AG04450 (cell line): ENCODE measurements at regions not wholly inside any gene's neighbourhood (a gene's known extent, or its start where the extent isn't known, plus 50 kb on each side); places are given as distances from the start of the nearest gene placed in this dataset.

Source experiments
- CTCF ChIA-PET: fragments of 300-600, 350-600 bp; formaldehyde crosslinking; extraction: SDS; loops from one replicate; lab custom pipeline; 2022; ENCODE audit warnings: antibody characterized with exemption, inconsistent platforms; lab: Charles Lee
- POLR2A ChIA-PET: fragments of 350-600 bp; formaldehyde crosslinking; extraction: SDS; loops from one replicate; lab custom pipeline; 2021; ENCODE audit warnings: antibody characterized with exemption, inconsistent platforms; lab: Yijun Ruan, JAX
- DNase-seq: peaks from one replicate; pipeline ENCODE4 v3.0.0-alpha.2; 2011; ENCODE audit warnings: low read depth, low spot score
- H3K27ac ChIP-seq: one replicate; pipeline ENCODE4 v1.5.1; 2012; ENCODE audit warnings: low read depth, low read length, control low read depth
- H3K27me3 ChIP-seq: one replicate; pipeline ENCODE4 v1.6.0; 2012; ENCODE audit warnings: low read length; ENCODE audit not compliant: control insufficient read depth, insufficient read depth
- H3K4me3 ChIP-seq: 2 replicates; pipeline ENCODE4 v1.5.1; 2011; ENCODE audit warnings: mild to moderate bottlenecking, low read depth, low read length, control low read depth
- H3K9me3 ChIP-seq: 2 replicates; pipeline ENCODE4 v1.5.1; 2012; ENCODE audit warnings: low read length; ENCODE audit not compliant: control insufficient read depth, insufficient read depth
- TF ChIP-seq, protein P1 (sequence below): IDR thresholded peaks from 2 replicates; pipeline ENCODE4 v1.5.1; 2011; ENCODE audit warnings: low read depth, low read length, control low read depth, inconsistent platforms

GRCh38 chr1:244288663-244289062 lies 163.0 kb downstream of the ADSS2 start:
- TF ChIP-seq, protein P1, sequence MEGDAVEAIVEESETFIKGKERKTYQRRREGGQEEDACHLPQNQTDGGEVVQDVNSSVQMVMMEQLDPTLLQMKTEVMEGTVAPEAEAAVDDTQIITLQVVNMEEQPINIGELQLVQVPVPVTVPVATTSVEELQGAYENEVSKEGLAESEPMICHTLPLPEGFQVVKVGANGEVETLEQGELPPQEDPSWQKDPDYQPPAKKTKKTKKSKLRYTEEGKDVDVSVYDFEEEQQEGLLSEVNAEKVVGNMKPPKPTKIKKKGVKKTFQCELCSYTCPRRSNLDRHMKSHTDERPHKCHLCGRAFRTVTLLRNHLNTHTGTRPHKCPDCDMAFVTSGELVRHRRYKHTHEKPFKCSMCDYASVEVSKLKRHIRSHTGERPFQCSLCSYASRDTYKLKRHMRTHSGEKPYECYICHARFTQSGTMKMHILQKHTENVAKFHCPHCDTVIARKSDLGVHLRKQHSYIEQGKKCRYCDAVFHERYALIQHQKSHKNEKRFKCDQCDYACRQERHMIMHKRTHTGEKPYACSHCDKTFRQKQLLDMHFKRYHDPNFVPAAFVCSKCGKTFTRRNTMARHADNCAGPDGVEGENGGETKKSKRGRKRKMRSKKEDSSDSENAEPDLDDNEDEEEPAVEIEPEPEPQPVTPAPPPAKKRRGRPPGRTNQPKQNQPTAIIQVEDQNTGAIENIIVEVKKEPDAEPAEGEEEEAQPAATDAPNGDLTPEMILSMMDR, result no peak
- Histone ChIP-seq H3K4me3 (no peak overlapping the region), H3K27me3 (peaks cover 3% of the 10 kb centered on the region), H3K27ac (no peak overlapping the region), H3K9me3 (peaks cover 4% of the 10 kb centered on the region; the same call in 1 of the 2 replicates)
- POLR2A ChIA-PET, result no interaction called here
- CTCF ChIA-PET, result interaction anchor here (2.2 to 3.3 kb wide), 2 partner anchors 11 to 945 kb away, joined by 6 to 51 read pairs; no protein-coding TSS in a partner anchor
- DNase-seq, result no peak

GRCh38 chr1:244289991-244290785 lies 161.5 kb downstream of the ADSS2 start:
- POLR2A ChIA-PET, result no interaction called here
- H3K9me3 ChIP-seq, result no peaks in the 10 kb centered on the region; the same call in 1 of the 2 replicates
- DNase-seq, result no peak
- H3K4me3 ChIP-seq, result no peak overlapping the region
- TF ChIP-seq, protein P1, result no peak
- CTCF ChIA-PET, result interaction anchor here (2.2 to 3.3 kb wide), 2 partner anchors 9 to 946 kb away, joined by 6 to 51 read pairs; no protein-coding TSS in a partner anchor
- no peak overlapping the region for H3K27ac ChIP-seq
- H3K27me3 ChIP-seq, result peaks cover 3% of the 10 kb centered on the region

- CTCF ChIA-PET, result no interaction called here
- TF ChIP-seq, protein P1, result no peak
- DNase-seq, result no peak
- POLR2A ChIA-PET, result no interaction called here
- no peak overlapping the region for H3K27ac ChIP-seq
- H3K27me3 ChIP-seq, result peaks cover 3% of the 10 kb centered on the region
- H3K4me3 ChIP-seq, result no peak overlapping the region
- no peaks in the 10 kb centered on the region; the same call in 1 of the 2 replicates for H3K9me3 ChIP-seq
Observed at GRCh38 chr1:244291236-244292201, 160.2 kb downstream of the ADSS2 start.

- POLR2A ChIA-PET, result no interaction called here
- DNase-seq, result no peak
- TF ChIP-seq, protein P1, result no peak
- H3K27ac ChIP-seq, result no peak overlapping the region
- H3K9me3 ChIP-seq, result no peaks in the 10 kb centered on the region; the same call in 1 of the 2 replicates
- CTCF ChIA-PET, result interaction anchor here (0.6 kb wide), 1 partner anchor 21 kb away, joined by 4 read pairs; no protein-coding TSS in a partner anchor
- H3K27me3 ChIP-seq, result peaks cover 3% of the 10 kb centered on the region
- H3K4me3 ChIP-seq, result no peak overlapping the region
Observed at GRCh38 chr1:244294599-244295224, 157.0 kb downstream of the ADSS2 start.
